Activated CD4-positive, alpha-beta T cell treated with anti-CD3 and anti-CD28 coated beads for 36 hours (primary cell): ENCODE measurements at regions not wholly inside any gene's neighbourhood (a gene's known extent, or its start where the extent isn't known, plus 50 kb on each side); places are given as distances from the start of the nearest gene placed in this dataset.
"Not testable (repeated sequence)": the region's sequence is repeated elsewhere in the genome, so short reads cannot be mapped to it uniquely, and the experiment has no call there.

Source experiments
- ATAC-seq: fragments of 200-7000 bp; cut with Tn5 transposase; one replicate; pipeline ENCODE4 v1.10.0; 2021; ENCODE audit warnings: mild to moderate bottlenecking, moderate library complexity
- CTCF ChIA-PET: fragments of 350-600 bp; sonication (Branson Sonifier 250); formaldehyde crosslinking; loops from one replicate; lab custom pipeline; 2021; ENCODE audit warnings: antibody characterized with exemption; lab: Charles Lee
- POLR2A ChIA-PET: fragments of 350-600 bp; sonication (Branson Sonifier 250); formaldehyde crosslinking; loops from one replicate; lab custom pipeline; 2021; ENCODE audit warnings: antibody characterized with exemption, inconsistent platforms; lab: Charles Lee
- DNase-seq: peaks from one replicate; pipeline ENCODE4 v3.0.0-alpha.2; 2020
- H3K27ac Mint-ChIP-seq: one replicate; pipeline ENCODE4 v1.8.0; 2021; ENCODE audit warnings: mixed read lengths
- H3K27me3 Mint-ChIP-seq: one replicate; pipeline ENCODE4 v1.8.0; 2021; ENCODE audit warnings: mixed read lengths
- H3K36me3 Mint-ChIP-seq: one replicate; pipeline ENCODE4 v1.8.0; 2021; ENCODE audit warnings: low read depth, mixed read lengths
- H3K4me1 Mint-ChIP-seq: one replicate; pipeline ENCODE4 v1.8.0; 2021; ENCODE audit warnings: mixed read lengths
- H3K4me3 Mint-ChIP-seq: one replicate; pipeline ENCODE4 v1.8.0; 2021; ENCODE audit warnings: mild to moderate bottlenecking, moderate library complexity, mixed read lengths
- H3K9me3 Mint-ChIP-seq: one replicate; pipeline ENCODE4 v1.8.0; 2021; ENCODE audit warnings: low read depth, mixed read lengths
- intact Hi-C, 2 experiments: fragments of 100-400 bp; cut with DNase I in 1 of 2; cut with micrococcal nuclease in 1 of 2; formaldehyde crosslinking; loops; one replicate each; pipeline versions ENCODE4 v1.14.2 to v1.15.1; 2022 to 2024; cut with DNase I, micrococcal nuclease

- POLR2A ChIA-PET, result no interaction called here
- Mint-ChIP-seq H3K9me3 (peaks cover 2% of the 10 kb centered on the region), H3K27ac (no peak overlapping the region), H3K4me1 (no peaks in the 10 kb centered on the region), H3K27me3 (no peaks in the 10 kb centered on the region), H3K4me3 (no peak overlapping the region), H3K36me3 (no peaks in the 10 kb centered on the region)
- no peak for ATAC-seq
- CTCF ChIA-PET, result no interaction called here
- intact Hi-C loops, result no loop called here
- no peak for DNase-seq
These were observed 587.6 kb upstream of the IL12A start for GRCh38 chr3:159401069-159401468.

GRCh38 chr3:159409711-159410110 lies 578.9 kb upstream of the IL12A start:
- ATAC-seq, DNase-seq, H3K27ac Mint-ChIP-seq, intact Hi-C loops, H3K27me3 Mint-ChIP-seq, H3K36me3 Mint-ChIP-seq, POLR2A ChIA-PET, H3K4me1 Mint-ChIP-seq, H3K4me3 Mint-ChIP-seq, CTCF ChIA-PET: not testable (repeated sequence)
- H3K9me3 Mint-ChIP-seq, result peaks cover 30% of the 10 kb centered on the region

- Mint-ChIP-seq H3K36me3 (no peaks in the 10 kb centered on the region), H3K27me3 (no peaks in the 10 kb centered on the region), H3K27ac (no peak overlapping the region), H3K4me3 (no peak overlapping the region), H3K9me3 (peaks cover 24% of the 10 kb centered on the region), H3K4me1 (no peaks in the 10 kb centered on the region)
- DNase-seq (no peak), ATAC-seq (no peak)
- intact Hi-C loops, result no loop called here
- ChIA-PET CTCF (interaction anchor here (0.7 kb wide), 1 partner anchor 28 kb away, joined by 3 read pairs; no protein-coding TSS in a partner anchor), POLR2A (no interaction called here)
These were observed 575.3 kb upstream of the IL12A start for GRCh38 chr3:159413319-159413718.

- no peaks in the 10 kb centered on the region for H3K36me3 Mint-ChIP-seq
These were observed 571.8 kb upstream of the IL12A start for GRCh38 chr3:159416856-159417255.

GRCh38 chr3:159417761-159418160 lies 570.9 kb upstream of the IL12A start:
- H3K27me3 Mint-ChIP-seq, result no peaks in the 10 kb centered on the region
- H3K4me1 Mint-ChIP-seq, result no peaks in the 10 kb centered on the region
- DNase-seq, result no peak
- no peaks in the 10 kb centered on the region for H3K36me3 Mint-ChIP-seq
- ChIA-PET POLR2A (no interaction called here), CTCF (no interaction called here)
- ATAC-seq, result no peak
- H3K4me3 Mint-ChIP-seq, result no peak overlapping the region
- H3K27ac Mint-ChIP-seq, result no peak overlapping the region
- intact Hi-C loops, result no loop called here
- H3K9me3 Mint-ChIP-seq, result peaks cover 2% of the 10 kb centered on the region

More at GRCh38 chr3:159416856-159417255, 571.8 kb upstream of the IL12A start:
- H3K27me3 Mint-ChIP-seq, result no peaks in the 10 kb centered on the region
- CTCF ChIA-PET, result no interaction called here
- H3K4me1 Mint-ChIP-seq, result no peaks in the 10 kb centered on the region
- H3K9me3 Mint-ChIP-seq, result peaks cover 2% of the 10 kb centered on the region
- H3K4me3 Mint-ChIP-seq, result no peak overlapping the region
- intact Hi-C loops, result no loop called here
- no peak overlapping the region for H3K27ac Mint-ChIP-seq
- ATAC-seq (no peak), DNase-seq (no peak)
- POLR2A ChIA-PET, result no interaction called here

- intact Hi-C loops, result no loop called here
- no peak for ATAC-seq
- ChIA-PET CTCF (no interaction called here), POLR2A (no interaction called here)
- no peak overlapping the region for H3K4me3 Mint-ChIP-seq
- no peaks in the 10 kb centered on the region for H3K36me3 Mint-ChIP-seq
- H3K27me3 Mint-ChIP-seq, result no peaks in the 10 kb centered on the region
- no peaks in the 10 kb centered on the region for H3K4me1 Mint-ChIP-seq
- H3K27ac Mint-ChIP-seq, result no peak overlapping the region
- DNase-seq, result no peak
- peaks cover 2% of the 10 kb centered on the region for H3K9me3 Mint-ChIP-seq
These were observed 569.8 kb upstream of the IL12A start for GRCh38 chr3:159418571-159419526.

- ChIA-PET POLR2A (no interaction called here), CTCF (no interaction called here)
- ATAC-seq (no peak), DNase-seq (no peak)
- intact Hi-C loops, result no loop called here
- Mint-ChIP-seq H3K4me3 (no peak overlapping the region), H3K36me3 (no peaks in the 10 kb centered on the region), H3K4me1 (no peaks in the 10 kb centered on the region), H3K27ac (no peak overlapping the region), H3K9me3 (no peaks in the 10 kb centered on the region), H3K27me3 (no peaks in the 10 kb centered on the region)
These were observed 558.9 kb upstream of the IL12A start for GRCh38 chr3:159429702-159430101.

GRCh38 chr3:159432682-159433340 lies 555.8 kb upstream of the IL12A start:
- Mint-ChIP-seq H3K4me3 (no peak overlapping the region), H3K27ac (no peak overlapping the region), H3K27me3 (no peaks in the 10 kb centered on the region), H3K4me1 (no peaks in the 10 kb centered on the region), H3K36me3 (no peaks in the 10 kb centered on the region), H3K9me3 (no peaks in the 10 kb centered on the region)
- ChIA-PET POLR2A (no interaction called here), CTCF (no interaction called here)
- ATAC-seq, result no peak
- no peak for DNase-seq
- intact Hi-C loops, result no loop called here

- Mint-ChIP-seq H3K4me1 (no peaks in the 10 kb centered on the region), H3K4me3 (no peak overlapping the region), H3K27ac (no peak overlapping the region), H3K27me3 (no peaks in the 10 kb centered on the region), H3K36me3 (no peaks in the 10 kb centered on the region), H3K9me3 (peaks cover 13% of the 10 kb centered on the region)
- intact Hi-C loops, result no loop called here
- CTCF ChIA-PET, result no interaction called here
- ATAC-seq (no peak), DNase-seq (no peak)
- POLR2A ChIA-PET, result no interaction called here
These were observed 549.3 kb upstream of the IL12A start for GRCh38 chr3:159439346-159439745.

- CTCF ChIA-PET, result interaction anchor here (0.6 kb wide), 2 partner anchors 24 to 27 kb away, joined by 3 read pairs; no protein-coding TSS in a partner anchor
- no peaks in the 10 kb centered on the region for H3K27me3 Mint-ChIP-seq
These were observed 547.4 kb upstream of the IL12A start for GRCh38 chr3:159441279-159441678.

GRCh38 chr3:159443266-159443665 lies 545.4 kb upstream of the IL12A start:
- intact Hi-C loops, result no loop called here

More at GRCh38 chr3:159441279-159441678, 547.4 kb upstream of the IL12A start:
- ATAC-seq (no peak), DNase-seq (no peak)
- POLR2A ChIA-PET, result no interaction called here
- no peak overlapping the region for H3K27ac Mint-ChIP-seq
- H3K4me3 Mint-ChIP-seq, result no peak overlapping the region
- H3K36me3 Mint-ChIP-seq, result no peaks in the 10 kb centered on the region
- intact Hi-C loops, result no loop called here
- peaks cover 16% of the 10 kb centered on the region for H3K9me3 Mint-ChIP-seq
- no peaks in the 10 kb centered on the region for H3K4me1 Mint-ChIP-seq

GRCh38 chr3:159447841-159448240 lies 540.8 kb upstream of the IL12A start:
- ATAC-seq (no peak), DNase-seq (no peak)
- intact Hi-C loops, result no loop called here
- no peaks in the 10 kb centered on the region for H3K36me3 Mint-ChIP-seq
- ChIA-PET CTCF (no interaction called here), POLR2A (no interaction called here)
- no peak overlapping the region for H3K4me3 Mint-ChIP-seq
- no peaks in the 10 kb centered on the region for H3K27me3 Mint-ChIP-seq
- H3K9me3 Mint-ChIP-seq, result peaks cover 3% of the 10 kb centered on the region
- no peaks in the 10 kb centered on the region for H3K4me1 Mint-ChIP-seq
- no peak overlapping the region for H3K27ac Mint-ChIP-seq

More at GRCh38 chr3:159443266-159443665, 545.4 kb upstream of the IL12A start:
- POLR2A ChIA-PET, result no interaction called here
- H3K27me3 Mint-ChIP-seq, result no peaks in the 10 kb centered on the region
- no peak for ATAC-seq
- DNase-seq, result no peak
- no peaks in the 10 kb centered on the region for H3K4me1 Mint-ChIP-seq
- H3K9me3 Mint-ChIP-seq, result peaks cover 16% of the 10 kb centered on the region
- no peaks in the 10 kb centered on the region for H3K36me3 Mint-ChIP-seq
- H3K27ac Mint-ChIP-seq, result no peak overlapping the region
- no peak overlapping the region for H3K4me3 Mint-ChIP-seq
- CTCF ChIA-PET, result no interaction called here
